Testis (tissue), 2 donors: ENCODE measurements at regions not wholly inside any gene's neighbourhood (a gene's known extent, or its start where the extent isn't known, plus 50 kb on each side); places are given as distances from the start of the nearest gene placed in this dataset.
"Not testable (repeated sequence)": the region's sequence is repeated elsewhere in the genome, so short reads cannot be mapped to it uniquely, and the experiment has no call there.

ENCODE experiments used
- POLR2A ChIP-seq: fragments of 450-650 bp; IDR thresholded peaks from one replicate; pipeline ENCODE4 v1.6.1; 2017; ENCODE audit warnings: antibody characterized with exemption, mild to moderate bottlenecking, moderate library complexity
- TF ChIP-seq, protein P1 (sequence below), 3 experiments: fragments of 450-650 bp in 2 of 3; fragments of 200-600 bp in 1 of 3; sonication (generic) in 1 of 3; IDR thresholded peaks; one replicate each; pipeline ENCODE4 v1.5.1; 2016 to 2019; ENCODE audit warnings: antibody characterized with exemption in 3 of 3, mild to moderate bottlenecking in 2 of 3, moderate library complexity in 1 of 3

DNA sequence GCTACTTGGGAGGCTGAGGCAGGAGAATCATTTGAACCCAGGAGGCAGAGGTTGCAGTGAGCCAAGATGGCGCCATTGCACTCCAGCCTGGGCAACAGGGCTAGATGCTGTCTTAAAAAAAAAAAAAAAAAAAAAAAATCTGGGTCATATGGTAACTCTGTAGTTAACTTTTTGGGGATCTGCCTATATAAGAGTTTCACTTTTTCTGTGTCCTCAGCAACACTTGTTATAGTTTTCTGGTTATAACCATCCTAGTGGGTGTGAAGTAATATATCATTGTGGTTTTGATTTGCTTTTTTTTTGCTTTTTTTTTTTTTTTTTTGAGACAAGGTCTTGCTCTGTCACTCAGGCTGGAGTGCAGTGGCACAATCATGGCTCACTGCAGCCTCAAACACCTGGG lies 54.3 kb upstream of the SHB start:
- TF ChIP-seq, protein P1, sequence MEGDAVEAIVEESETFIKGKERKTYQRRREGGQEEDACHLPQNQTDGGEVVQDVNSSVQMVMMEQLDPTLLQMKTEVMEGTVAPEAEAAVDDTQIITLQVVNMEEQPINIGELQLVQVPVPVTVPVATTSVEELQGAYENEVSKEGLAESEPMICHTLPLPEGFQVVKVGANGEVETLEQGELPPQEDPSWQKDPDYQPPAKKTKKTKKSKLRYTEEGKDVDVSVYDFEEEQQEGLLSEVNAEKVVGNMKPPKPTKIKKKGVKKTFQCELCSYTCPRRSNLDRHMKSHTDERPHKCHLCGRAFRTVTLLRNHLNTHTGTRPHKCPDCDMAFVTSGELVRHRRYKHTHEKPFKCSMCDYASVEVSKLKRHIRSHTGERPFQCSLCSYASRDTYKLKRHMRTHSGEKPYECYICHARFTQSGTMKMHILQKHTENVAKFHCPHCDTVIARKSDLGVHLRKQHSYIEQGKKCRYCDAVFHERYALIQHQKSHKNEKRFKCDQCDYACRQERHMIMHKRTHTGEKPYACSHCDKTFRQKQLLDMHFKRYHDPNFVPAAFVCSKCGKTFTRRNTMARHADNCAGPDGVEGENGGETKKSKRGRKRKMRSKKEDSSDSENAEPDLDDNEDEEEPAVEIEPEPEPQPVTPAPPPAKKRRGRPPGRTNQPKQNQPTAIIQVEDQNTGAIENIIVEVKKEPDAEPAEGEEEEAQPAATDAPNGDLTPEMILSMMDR (IDR thresholded peaks at IDR 0.05) = not testable (repeated sequence)
- TF ChIP-seq POLR2A = not testable (repeated sequence)
